RWPE1 (cell line): ENCODE measurements at regions not wholly inside any gene's neighbourhood (a gene's known extent, or its start where the extent isn't known, plus 50 kb on each side); places are given as distances from the start of the nearest gene placed in this dataset.

ENCODE experiments used
- CTCF ChIA-PET: fragments of 350-600 bp; sonication (Branson Sonifier 250); formaldehyde crosslinking; extraction: SDS; loops from one replicate; lab custom pipeline; 2021; lab: Yijun Ruan, JAX
- POLR2A ChIA-PET: fragments of 400-600 bp; formaldehyde crosslinking; extraction: SDS; loops from one replicate; lab custom pipeline; 2020; ENCODE audit warnings: antibody characterized with exemption; ENCODE audit not compliant: low non-redundant PET; lab: Yijun Ruan, JAX
- DNase-seq: peaks from one replicate; pipeline ENCODE4 v3.0.0; 2012; ENCODE audit warnings: low spot score
- H3K27ac ChIP-seq: fragments of 450-650 bp; 2 replicates; pipeline ENCODE4 v1.5.1; 2017
- CTCF ChIP-seq: fragments of 450-650 bp; conservative IDR thresholded peaks from 2 replicates; pipeline ENCODE4 v1.5.1; 2017; ENCODE audit warnings: low read depth, mild to moderate bottlenecking

- POLR2A ChIA-PET = no interaction called here
- CTCF ChIA-PET = no interaction called here
- DNase-seq = no peak
- H3K27ac ChIP-seq = no peak overlapping the region
- TF ChIP-seq CTCF = no peak
These were observed 133.8 kb downstream of the PDCD6IP start for GRCh38 chr3:33932010-33932764.

GRCh38 chr3:33936171-33936920 is 137.9 kb downstream of the PDCD6IP start:
- POLR2A ChIA-PET = no interaction called here
- no peak for TF ChIP-seq CTCF
- no peak overlapping the region for H3K27ac ChIP-seq
- CTCF ChIA-PET = no interaction called here
- no peak for DNase-seq

DNA sequence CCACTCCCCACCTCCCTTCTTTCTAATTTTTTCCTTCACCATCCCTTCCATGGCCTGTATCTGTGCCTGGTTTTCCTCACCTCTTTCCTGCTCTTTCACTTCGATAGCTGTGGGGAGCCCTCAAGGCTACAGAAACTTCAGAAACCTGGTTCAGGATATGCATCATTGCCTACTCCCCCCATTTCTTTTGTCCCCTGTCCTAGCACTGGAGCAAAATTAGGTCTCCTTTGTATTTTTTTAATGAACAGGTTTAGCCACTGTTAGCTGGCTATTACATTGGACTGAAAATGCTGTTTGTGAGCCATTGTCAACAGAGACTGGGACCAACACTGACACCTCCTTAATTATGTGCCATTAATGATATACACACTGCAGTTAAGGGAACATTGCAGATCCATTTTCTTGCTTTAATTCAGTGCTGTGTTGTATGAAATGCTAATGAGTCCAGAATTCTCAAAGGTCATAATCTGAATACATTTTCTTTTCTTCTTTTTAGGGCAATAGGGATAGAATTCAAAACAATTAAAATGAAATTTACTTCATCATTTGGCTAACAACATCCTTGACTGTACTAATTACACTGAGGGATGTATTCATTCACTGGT is 138.6 kb downstream of the PDCD6IP start:
- no peak for DNase-seq
- POLR2A ChIA-PET = no interaction called here
- no peak overlapping the region for H3K27ac ChIP-seq
- CTCF ChIA-PET = no interaction called here
- TF ChIP-seq CTCF = no peak

DNA sequence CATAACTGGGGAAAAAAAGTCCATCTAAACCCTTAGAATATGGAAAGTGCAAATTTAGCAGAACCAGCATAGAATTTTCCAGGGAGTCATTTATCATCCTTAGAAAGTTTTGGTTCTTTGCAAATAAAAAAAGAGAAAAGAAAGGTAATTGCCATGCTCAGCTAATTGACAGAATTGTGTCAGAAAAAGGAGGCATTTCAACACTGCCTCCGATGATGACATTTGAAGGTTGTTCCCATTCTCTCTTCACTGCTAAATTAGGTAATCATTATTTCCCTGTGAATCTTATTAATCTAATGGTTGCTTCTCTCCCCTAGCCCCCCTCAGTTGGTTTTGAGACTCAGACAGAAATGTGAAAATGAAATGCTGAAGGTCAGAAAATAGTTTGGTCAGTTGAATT is 139.2 kb downstream of the PDCD6IP start:
- no peak overlapping the region for H3K27ac ChIP-seq
- ChIA-PET POLR2A (no interaction called here), CTCF (no interaction called here)
- DNase-seq = no peak
- TF ChIP-seq CTCF = no peak

DNA sequence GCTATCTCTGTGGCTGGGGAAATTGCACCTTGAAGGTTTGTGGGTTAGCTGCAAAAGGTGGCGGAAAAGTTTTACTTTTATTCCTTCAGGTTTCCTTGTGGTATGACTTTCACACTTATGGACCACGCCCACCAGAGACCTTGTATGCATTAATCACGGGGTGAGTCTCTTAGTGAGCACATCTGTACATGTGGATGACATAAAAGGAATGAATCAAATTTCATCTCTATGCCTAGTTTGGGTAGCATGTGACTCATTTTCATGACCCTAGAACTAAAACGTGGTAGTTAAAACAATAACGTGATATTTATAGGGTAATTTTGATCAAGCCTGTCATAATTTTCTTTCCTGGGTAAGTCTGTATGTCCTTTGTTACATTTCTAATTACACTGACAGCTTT is 141.7 kb downstream of the PDCD6IP start:
- CTCF ChIA-PET = interaction anchor here (0.5 kb wide), 1 partner anchor 15 kb away, joined by 3 read pairs; no protein-coding TSS in a partner anchor
- peak; percentile 45 for DNase-seq
- no peak for TF ChIP-seq CTCF
- POLR2A ChIA-PET = no interaction called here
- H3K27ac ChIP-seq = no peak overlapping the region

- H3K27ac ChIP-seq = no peak overlapping the region
- ChIA-PET POLR2A (no interaction called here), CTCF (no interaction called here)
- TF ChIP-seq CTCF = no peak
- no peak for DNase-seq
These were observed 142.3 kb downstream of the PDCD6IP start for GRCh38 chr3:33940736-33941135.
